D721Med (cell line): ENCODE measurements at regions not wholly inside any gene's neighbourhood (a gene's known extent, or its start where the extent isn't known, plus 50 kb on each side); places are given as distances from the start of the nearest gene placed in this dataset.
"Not testable (repeated sequence)": the region's sequence is repeated elsewhere in the genome, so short reads cannot be mapped to it uniquely, and the experiment has no call there.

Experiments used
- DNase-seq: peaks from one replicate; pipeline ENCODE4 v3.0.0; 2011; ENCODE audit warnings: low spot score; ENCODE audit not compliant: insufficient read length
- FAIRE-seq: peaks from 2 replicates; lab custom pipeline; 2011; peaks lifted over from hg19 to GRCh38; lab: Jason Lieb, UNC
- CTCF ChIP-seq: IDR thresholded peaks from 2 replicates; pipeline ENCODE4 v1.5.1; 2012; ENCODE audit warnings: mild to moderate bottlenecking, control low read depth; ENCODE audit not compliant: insufficient read depth; ENCODE audit errors: missing control alignments

GRCh38 chr2:51953931-51954330, 922.0 kb upstream of the NRXN1 start:
- DNase-seq (no peak), FAIRE-seq (no peak)
- TF ChIP-seq CTCF, result no peak

GRCh38 chr2:51921076-51921475, 889.1 kb upstream of the NRXN1 start:
- TF ChIP-seq CTCF, result no peak

GRCh38 chr2:51920509-51920908, 888.6 kb upstream of the NRXN1 start:
- no peak for FAIRE-seq
- no peak for DNase-seq
- TF ChIP-seq CTCF, result no peak

More at GRCh38 chr2:51921076-51921475, 889.1 kb upstream of the NRXN1 start:
- DNase-seq (no peak), FAIRE-seq (no peak)

- FAIRE-seq (no peak), DNase-seq (no peak)
- no peak for TF ChIP-seq CTCF
Measured at GRCh38 chr2:51919395-51919794, 887.5 kb upstream of the NRXN1 start.

GRCh38 chr2:51918113-51918512, 886.2 kb upstream of the NRXN1 start:
- DNase-seq (no peak), FAIRE-seq (no peak)
- TF ChIP-seq CTCF, result no peak

- TF ChIP-seq CTCF, result no peak
- no peak for FAIRE-seq
Measured at GRCh38 chr2:51903728-51904127, 871.8 kb upstream of the NRXN1 start.

GRCh38 chr2:51899643-51900042, 867.7 kb upstream of the NRXN1 start:
- DNase-seq, result no peak
- FAIRE-seq, result no peak
- no peak for TF ChIP-seq CTCF

More at GRCh38 chr2:51903728-51904127, 871.8 kb upstream of the NRXN1 start:
- DNase-seq, result no peak

GRCh38 chr2:51894584-51894983, 862.7 kb upstream of the NRXN1 start:
- DNase-seq, FAIRE-seq: not testable (repeated sequence)
